ENCODE measurements at regions not wholly inside any gene's neighbourhood (a gene's known extent, or its start where the extent isn't known, plus 50 kb on each side); places are given as distances from the start of the nearest gene placed in this dataset.

- no peak for DNase-seq
Measured at GRCh38 chr1:2916706-2917105, 104.6 kb upstream of the ACTRT2 start.

- no peak for DNase-seq
Measured at GRCh38 chr1:2917284-2917683, 104.0 kb upstream of the ACTRT2 start.

- DNase-seq: no peak
Measured at GRCh38 chr1:2918441-2918840, 102.8 kb upstream of the ACTRT2 start.

GRCh38 chr1:2919841-2920240 lies 101.4 kb upstream of the ACTRT2 start:
- no peak for DNase-seq

- no peak for DNase-seq
Measured at GRCh38 chr1:2920421-2921015, 100.7 kb upstream of the ACTRT2 start.

GRCh38 chr1:2921970-2922686 lies 99.1 kb upstream of the ACTRT2 start:
- DNase-seq: no peak

- DNase-seq: no peak
Measured at GRCh38 chr1:2923351-2923750, 97.9 kb upstream of the ACTRT2 start.

- DNase-seq: no peak
Measured at GRCh38 chr1:2925291-2925690, 96.0 kb upstream of the ACTRT2 start.

- DNase-seq: peak in 1 of 2 donors; percentile 18
Measured at GRCh38 chr1:2925918-2926317, 95.3 kb upstream of the ACTRT2 start.

GRCh38 chr1:2926447-2927055 lies 94.7 kb upstream of the ACTRT2 start:
- DNase-seq: no peak

- peak; percentile 47 to 51 for DNase-seq
Measured at GRCh38 chr1:2927393-2928360, 93.6 kb upstream of the ACTRT2 start.

- DNase-seq: no peak
Measured at GRCh38 chr1:2928366-2929325, 92.6 kb upstream of the ACTRT2 start.

- DNase-seq: no peak
Measured at GRCh38 chr1:2929335-2929734, 91.9 kb upstream of the ACTRT2 start.

- DNase-seq: no peak
Measured at GRCh38 chr1:2930016-2930815, 91.1 kb upstream of the ACTRT2 start.

GRCh38 chr1:2930913-2931723 lies 90.1 kb upstream of the ACTRT2 start:
- DNase-seq: no peak

GRCh38 chr1:2931724-2932401 lies 89.4 kb upstream of the ACTRT2 start:
- no peak for DNase-seq

- no peak for DNase-seq
Measured at GRCh38 chr1:2932671-2933350, 88.5 kb upstream of the ACTRT2 start.

Data from right lung (tissue), 2 donors.